MM.1S (cell line): ENCODE measurements at regions not wholly inside any gene's neighbourhood (a gene's known extent, or its start where the extent isn't known, plus 50 kb on each side); places are given as distances from the start of the nearest gene placed in this dataset.

Experiments
- DNase-seq: peaks from one replicate; pipeline ENCODE4 v3.0.0-alpha.2; 2015
- H2AFZ ChIP-seq: fragments of 300-600 bp; sonication (generic); 2 replicates; pipeline ENCODE4 v1.6.0; 2016; ENCODE audit warnings: antibody characterized with exemption, low read length
- H3F3A ChIP-seq: fragments of 300-600 bp; sonication (generic); 2 replicates; pipeline ENCODE4 v1.6.1; 2016; ENCODE audit warnings: mild to moderate bottlenecking, antibody characterized with exemption, low read length, moderate library complexity, mixed read lengths; ENCODE audit not compliant: insufficient read depth
- H3K27ac ChIP-seq: fragments of 300-600 bp; sonication (generic); 2 replicates; pipeline ENCODE4 v1.5.1; 2016; ENCODE audit warnings: mild to moderate bottlenecking, low read length
- H3K27me3 ChIP-seq: fragments of 300-600 bp; sonication (generic); replicated peaks from 2 replicates; pipeline ENCODE4 v1.6.0; 2016; ENCODE audit warnings: low read length; ENCODE audit not compliant: insufficient read depth
- H3K36me3 ChIP-seq: fragments of 300-600 bp; sonication (generic); replicated peaks from 2 replicates; pipeline ENCODE4 v1.6.1; 2016; ENCODE audit warnings: mild to moderate bottlenecking, low read length, mixed read lengths; ENCODE audit not compliant: insufficient read depth
- H3K4me1 ChIP-seq: fragments of 300-600 bp; sonication (generic); 2 replicates; pipeline ENCODE4 v1.6.1; 2016; ENCODE audit warnings: low read length, mixed read lengths
- H3K4me2 ChIP-seq: fragments of 300-600 bp; sonication (generic); 2 replicates; pipeline ENCODE4 v1.6.0; 2016; ENCODE audit warnings: low read depth, low read length
- H3K4me3 ChIP-seq: fragments of 300-600 bp; sonication (generic); 2 replicates; pipeline ENCODE4 v1.5.1; 2016; ENCODE audit warnings: low read length, mixed read lengths
- H3K79me2 ChIP-seq: fragments of 300-600 bp; sonication (generic); 2 replicates; pipeline ENCODE4 v1.6.1; 2016; ENCODE audit warnings: mixed run types, low read length, mixed read lengths
- H3K9ac ChIP-seq: fragments of 300-600 bp; sonication (generic); 2 replicates; pipeline ENCODE4 v1.6.1; 2016; ENCODE audit warnings: low read length, mixed read lengths
- H3K9me2 ChIP-seq: fragments of 300-600 bp; sonication (generic); replicated peaks from 2 replicates; pipeline ENCODE4 v1.6.1; 2016; ENCODE audit warnings: mild to moderate bottlenecking, low read length, mixed read lengths; ENCODE audit not compliant: insufficient read depth
- H3K9me3 ChIP-seq: fragments of 300-600 bp; sonication (generic); replicated peaks from 2 replicates; pipeline ENCODE4 v1.6.1; 2016; ENCODE audit warnings: mild to moderate bottlenecking, low read length, mixed read lengths; ENCODE audit not compliant: insufficient read depth
- H4K20me1 ChIP-seq: fragments of 300-600 bp; sonication (generic); 2 replicates; pipeline ENCODE4 v1.6.1; 2016; ENCODE audit warnings: mild to moderate bottlenecking, low read length, moderate library complexity, mixed read lengths; ENCODE audit not compliant: insufficient read depth
- CTCF ChIP-seq: fragments of 300-600 bp; sonication (generic); IDR thresholded peaks from 2 replicates; pipeline ENCODE4 v1.5.1; 2016; ENCODE audit warnings: antibody characterized with exemption, low read length, mixed read lengths
- EZH2 ChIP-seq: fragments of 300-600 bp; sonication (generic); optimal IDR thresholded peaks from 2 replicates; pipeline ENCODE3; 2017; ENCODE audit warnings: low read depth, mild to moderate bottlenecking, antibody characterized with exemption, low read length, mixed read lengths
- EZH2phosphoT487 ChIP-seq: fragments of 300-600 bp; sonication (generic); IDR thresholded peaks from 2 replicates; pipeline ENCODE4 v1.6.1; 2018; ENCODE audit warnings: antibody characterized with exemption, low read length

GRCh38 chr18:28657961-28658360, 481.0 kb upstream of the CDH2 start:
- H3K4me2 ChIP-seq, result no peak overlapping the region
- no peak for DNase-seq
- H3K9me3 ChIP-seq, result no peaks in the 10 kb centered on the region
- no peak overlapping the region for H2AFZ ChIP-seq
- H3K4me3 ChIP-seq, result no peak overlapping the region
- no peaks in the 10 kb centered on the region for H3K36me3 ChIP-seq
- no peaks in the 10 kb centered on the region for H3K79me2 ChIP-seq
- no peaks in the 10 kb centered on the region for H3K27me3 ChIP-seq
- H4K20me1 ChIP-seq, result no peaks in the 10 kb centered on the region
- H3K9me2 ChIP-seq, result no peaks in the 10 kb centered on the region
- H3K9ac ChIP-seq, result no peak overlapping the region
- H3K27ac ChIP-seq, result no peak overlapping the region
- H3F3A ChIP-seq, result no peaks in the 10 kb centered on the region
- H3K4me1 ChIP-seq, result no peaks in the 10 kb centered on the region
- TF ChIP-seq EZH2, result no peak
- TF ChIP-seq EZH2phosphoT487, result no peak
- TF ChIP-seq CTCF, result no peak

GRCh38 chr18:28652654-28653053, 475.7 kb upstream of the CDH2 start:
- no peak overlapping the region for H3K4me3 ChIP-seq
- no peak for DNase-seq
- no peaks in the 10 kb centered on the region for H3K27me3 ChIP-seq
- H3F3A ChIP-seq, result no peaks in the 10 kb centered on the region
- no peaks in the 10 kb centered on the region for H3K79me2 ChIP-seq
- no peak overlapping the region for H2AFZ ChIP-seq
- no peak overlapping the region for H3K4me2 ChIP-seq
- H3K9me3 ChIP-seq, result no peaks in the 10 kb centered on the region
- no peaks in the 10 kb centered on the region for H3K9me2 ChIP-seq
- H3K9ac ChIP-seq, result no peak overlapping the region
- H3K4me1 ChIP-seq, result no peaks in the 10 kb centered on the region
- TF ChIP-seq EZH2phosphoT487, result no peak
- no peak for TF ChIP-seq EZH2
- no peak for TF ChIP-seq CTCF
- H3K36me3 ChIP-seq, result no peaks in the 10 kb centered on the region
- no peak overlapping the region for H3K27ac ChIP-seq
- H4K20me1 ChIP-seq, result no peaks in the 10 kb centered on the region

GRCh38 chr18:28651298-28651697, 474.4 kb upstream of the CDH2 start:
- H3K27me3 ChIP-seq, result no peaks in the 10 kb centered on the region
- no peaks in the 10 kb centered on the region for H3K9me2 ChIP-seq
- DNase-seq, result no peak
- H3K9ac ChIP-seq, result no peak overlapping the region
- H4K20me1 ChIP-seq, result no peaks in the 10 kb centered on the region
- no peaks in the 10 kb centered on the region for H3K79me2 ChIP-seq
- no peaks in the 10 kb centered on the region for H3K4me1 ChIP-seq
- H3K4me2 ChIP-seq, result no peak overlapping the region
- H3K36me3 ChIP-seq, result no peaks in the 10 kb centered on the region
- H3F3A ChIP-seq, result no peaks in the 10 kb centered on the region
- H3K4me3 ChIP-seq, result no peak overlapping the region
- H2AFZ ChIP-seq, result no peak overlapping the region
- H3K27ac ChIP-seq, result no peak overlapping the region
- TF ChIP-seq CTCF (no peak), EZH2phosphoT487 (no peak), EZH2 (no peak)
- no peaks in the 10 kb centered on the region for H3K9me3 ChIP-seq

- H3K36me3 ChIP-seq, result no peaks in the 10 kb centered on the region
- no peak for DNase-seq
- no peaks in the 10 kb centered on the region for H3K79me2 ChIP-seq
- no peaks in the 10 kb centered on the region for H3F3A ChIP-seq
- H3K4me2 ChIP-seq, result no peak overlapping the region
- H2AFZ ChIP-seq, result no peak overlapping the region
- H3K4me3 ChIP-seq, result no peak overlapping the region
- no peak overlapping the region for H3K27ac ChIP-seq
- H3K9ac ChIP-seq, result no peak overlapping the region
- TF ChIP-seq EZH2, result no peak
- no peaks in the 10 kb centered on the region for H4K20me1 ChIP-seq
- H3K4me1 ChIP-seq, result no peaks in the 10 kb centered on the region
- no peaks in the 10 kb centered on the region for H3K9me3 ChIP-seq
- no peaks in the 10 kb centered on the region for H3K27me3 ChIP-seq
- H3K9me2 ChIP-seq, result no peaks in the 10 kb centered on the region
Measured at GRCh38 chr18:28650860-28651259, 473.9 kb upstream of the CDH2 start.
